Stimulated activated CD4-positive, alpha-beta T cell treated with anti-CD3 and anti-CD28 coated beads, Interleukin-15, amount 100 ng/mL, for 1 hour (primary cell): ENCODE measurements at regions not wholly inside any gene's neighbourhood (a gene's known extent, or its start where the extent isn't known, plus 50 kb on each side); places are given as distances from the start of the nearest gene placed in this dataset.
"Not testable (repeated sequence)": the region's sequence is repeated elsewhere in the genome, so short reads cannot be mapped to it uniquely, and the experiment has no call there.

ENCODE experiments used
- DNase-seq, 2 donors: peaks; one replicate each; pipeline ENCODE4 v3.0.0-alpha.2; 2020; ENCODE audit warnings: low read depth in 1 of 2, low spot score in 1 of 2

DNA sequence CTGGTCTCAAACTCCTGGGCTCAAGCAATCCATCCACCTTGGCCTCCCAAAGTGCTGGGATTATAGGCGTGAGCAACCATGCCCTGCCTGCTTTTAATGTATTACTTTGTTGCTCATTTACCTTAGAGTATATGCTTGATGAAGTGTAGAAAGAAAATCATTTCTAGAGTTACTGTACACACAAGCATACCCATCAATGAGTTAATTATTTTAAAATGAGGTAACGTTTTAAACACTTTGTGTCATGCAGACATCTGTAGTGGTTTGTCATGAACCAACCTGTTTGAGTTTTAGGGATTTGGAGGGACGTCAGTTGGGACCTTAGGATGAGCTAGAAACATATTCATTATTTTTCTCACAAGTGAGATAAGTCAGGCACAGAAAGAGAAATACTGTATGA lies 332.4 kb upstream of the IGF1R start:
- DNase-seq = no peak

DNA sequence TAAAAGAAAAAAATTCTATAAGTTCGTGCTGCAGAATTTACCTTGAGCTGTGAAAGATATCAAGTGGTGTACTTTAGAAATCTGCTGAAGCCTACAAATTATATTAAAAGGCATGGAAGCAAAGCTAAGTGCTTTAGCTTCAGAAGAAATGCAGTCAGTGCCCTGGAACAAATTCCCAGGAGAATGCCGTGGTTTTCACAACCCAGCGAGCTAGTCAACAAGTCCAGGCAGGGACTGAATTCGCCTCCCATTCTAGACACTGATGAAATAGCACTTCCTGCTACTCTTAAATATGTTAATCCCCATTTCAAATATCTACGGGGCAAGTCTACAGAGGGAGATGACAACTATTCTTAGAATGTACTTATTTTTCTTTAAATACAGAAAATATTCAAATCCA lies 326.4 kb upstream of the IGF1R start:
- no peak for DNase-seq

DNA sequence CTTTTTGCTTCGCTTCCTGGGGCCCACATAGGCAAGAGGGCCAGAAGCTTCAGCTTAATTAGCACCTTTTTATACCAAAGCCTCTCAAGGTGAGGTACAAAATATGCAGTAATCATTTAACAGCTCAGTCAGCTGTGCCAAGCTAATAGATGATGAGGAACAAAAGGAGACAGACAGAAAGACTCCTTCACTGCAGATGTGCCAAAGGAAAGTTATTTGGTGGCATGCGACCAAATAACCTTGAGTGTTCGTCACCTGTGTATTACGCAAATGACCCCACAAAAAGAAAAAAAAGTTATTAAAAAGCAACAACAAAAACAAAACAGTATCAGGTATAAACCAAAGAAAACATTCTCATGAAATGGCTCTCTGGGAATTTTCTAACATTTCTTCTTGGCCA lies 325.8 kb upstream of the IGF1R start:
- no peak for DNase-seq

DNA sequence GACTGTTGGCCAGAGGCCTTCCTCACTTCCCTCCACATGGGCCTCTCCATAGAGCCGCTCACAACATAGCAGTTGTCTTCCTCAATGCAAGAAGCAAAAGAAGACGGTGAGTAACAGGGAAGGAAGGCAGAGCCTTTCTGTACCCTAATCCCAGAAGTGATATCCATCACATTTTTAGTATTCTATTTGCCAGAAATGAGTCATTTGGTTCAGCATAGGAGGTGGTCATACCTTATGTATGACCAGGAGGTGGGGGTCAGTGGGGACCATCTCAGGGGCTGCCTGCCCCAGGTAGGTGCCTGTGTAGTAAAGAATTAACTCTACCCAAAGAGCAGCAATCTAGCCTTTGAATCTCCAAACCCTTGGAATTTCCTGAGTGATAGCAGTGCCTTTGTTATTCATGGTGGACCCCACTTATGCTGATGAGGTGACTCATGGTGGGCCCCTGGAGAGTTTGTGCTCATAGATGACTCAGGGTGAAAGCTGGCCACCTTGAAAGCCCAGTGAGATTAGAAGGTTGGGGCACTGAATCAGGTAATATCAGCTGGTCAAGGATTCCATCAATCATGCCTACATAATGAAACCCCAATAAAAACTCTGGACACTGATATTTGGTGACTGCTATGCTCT lies 323.9 kb upstream of the IGF1R start:
- DNase-seq = no peak

DNA sequence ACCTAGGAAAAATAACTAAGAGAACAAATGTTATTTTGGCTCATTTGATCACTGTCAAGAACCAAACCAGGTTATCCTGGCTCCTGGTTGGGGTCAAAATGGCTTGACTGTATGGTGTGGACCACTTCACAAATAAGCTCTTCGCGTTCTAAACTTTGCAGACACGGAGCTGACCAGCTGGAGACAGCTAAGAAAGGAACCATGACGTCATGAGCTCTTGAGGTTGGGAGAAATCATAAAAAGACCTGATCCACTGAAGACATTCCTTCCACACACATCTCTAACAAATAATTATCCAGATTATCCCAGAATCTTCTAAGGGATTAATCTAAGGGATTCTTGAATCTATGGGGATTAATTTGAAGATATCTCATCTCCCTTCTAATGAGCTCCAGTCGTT lies 321.5 kb upstream of the IGF1R start:
- no peak for DNase-seq

DNA sequence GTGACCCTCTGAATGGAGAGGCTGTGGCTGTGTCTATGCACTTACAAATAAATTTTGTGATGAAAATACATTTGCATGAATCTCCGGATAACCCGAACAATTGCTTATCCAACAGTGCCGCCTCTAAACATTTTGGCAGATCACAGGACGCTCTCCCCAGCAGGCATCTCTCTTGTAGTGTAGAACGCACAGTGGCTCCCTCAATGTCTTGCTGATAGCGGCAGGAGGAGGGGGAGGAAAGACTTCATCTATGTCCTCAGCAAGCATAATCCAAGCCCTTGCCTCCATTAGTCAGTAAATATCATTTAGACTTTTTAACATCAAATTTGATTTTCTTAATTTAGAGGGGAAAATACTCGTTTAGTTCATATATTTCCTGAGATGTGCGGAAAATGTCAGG lies 318.1 kb upstream of the IGF1R start:
- no peak for DNase-seq

DNA sequence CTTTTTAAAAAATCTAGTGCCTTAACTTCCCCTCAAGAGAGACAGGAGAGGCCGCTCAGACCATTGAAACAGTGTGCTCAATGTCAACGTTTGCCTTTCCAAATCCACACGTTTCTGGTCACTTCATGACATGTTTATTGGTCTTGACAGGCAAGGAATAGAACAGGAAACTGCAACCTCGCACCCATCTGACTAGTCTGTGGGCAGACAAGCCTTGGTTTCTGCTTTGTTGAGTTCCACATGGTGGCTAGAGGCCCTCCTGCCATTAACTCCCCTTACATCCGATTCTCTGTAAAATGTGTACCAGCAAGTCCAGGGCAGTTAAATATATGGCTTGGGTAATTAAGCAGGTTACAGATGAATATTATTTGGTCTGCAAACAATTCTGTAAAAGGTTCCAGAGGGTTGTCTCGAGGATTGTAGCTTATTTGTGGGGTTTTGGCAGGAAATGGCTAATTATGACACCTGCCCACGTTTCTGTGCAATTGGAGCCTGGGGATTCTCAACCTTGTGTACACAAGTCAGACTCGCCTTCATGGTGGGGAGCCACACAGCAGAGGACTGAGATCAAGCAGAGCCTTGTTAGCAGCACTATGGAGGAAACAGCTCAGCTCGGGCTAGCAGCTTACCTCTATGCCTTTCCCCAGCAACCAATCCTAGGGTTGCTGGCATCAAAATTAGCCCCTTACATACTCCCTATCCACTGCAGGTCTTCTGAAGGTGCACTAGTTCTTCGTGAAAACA lies 317.5 kb upstream of the IGF1R start:
- no peak for DNase-seq

DNA sequence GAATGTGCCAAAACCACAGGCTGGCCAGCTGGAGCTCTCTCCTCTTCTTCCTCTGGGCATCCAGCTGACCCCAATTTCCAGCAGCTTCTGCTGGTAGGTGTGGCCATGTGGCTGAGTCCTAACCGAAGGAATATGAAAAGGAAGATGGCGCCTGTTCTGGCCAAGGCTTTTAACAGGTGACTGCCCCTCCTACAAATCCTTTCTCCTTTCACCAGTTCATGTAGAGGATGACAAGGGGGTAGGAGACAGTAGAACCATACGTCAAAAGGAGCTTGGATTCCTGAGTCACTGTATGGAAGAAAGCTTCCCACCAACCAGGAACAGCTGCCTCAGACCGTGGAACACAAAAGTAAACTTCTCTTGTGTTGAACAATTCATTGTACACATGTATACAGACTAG lies 316.7 kb upstream of the IGF1R start:
- no peak for DNase-seq

DNA sequence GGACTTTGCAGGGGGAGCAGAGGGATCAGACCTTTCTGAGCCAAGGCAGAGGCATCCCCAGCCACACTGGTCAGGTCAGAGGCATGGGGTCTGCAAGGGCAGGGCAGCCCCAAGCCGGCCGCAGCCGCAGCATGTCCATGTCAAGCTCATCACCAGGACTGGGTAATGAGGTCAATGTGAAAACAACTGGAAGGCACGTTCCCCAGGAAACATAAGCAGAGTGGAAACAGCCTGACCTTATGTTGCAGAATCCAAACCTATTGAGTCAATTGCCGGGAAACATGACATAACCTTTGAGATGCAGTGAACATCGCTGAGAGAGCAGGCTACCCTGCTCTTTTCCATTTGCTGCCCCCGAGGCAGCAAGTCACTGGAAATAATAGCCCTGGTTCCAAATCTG lies 315.1 kb upstream of the IGF1R start:
- no peak for DNase-seq

DNA sequence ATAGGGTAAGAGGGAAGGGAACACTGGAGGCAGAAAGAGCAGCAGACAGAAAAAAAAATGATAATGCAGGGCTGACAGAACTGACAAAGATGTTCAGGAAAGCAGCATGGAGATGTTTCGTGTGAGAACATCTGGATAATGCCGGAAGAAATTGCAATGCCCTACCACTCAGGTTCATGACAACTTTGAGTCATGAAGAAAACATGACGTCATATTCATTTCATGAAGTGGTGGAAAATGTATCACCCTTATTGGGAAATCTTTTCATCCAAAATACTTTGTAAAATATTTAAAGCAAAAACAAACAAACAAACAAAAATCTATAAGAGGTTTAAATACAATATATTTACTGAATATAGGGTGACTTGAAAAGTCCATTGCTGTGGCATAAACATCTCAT lies 305.4 kb upstream of the IGF1R start:
- DNase-seq = no peak

DNA sequence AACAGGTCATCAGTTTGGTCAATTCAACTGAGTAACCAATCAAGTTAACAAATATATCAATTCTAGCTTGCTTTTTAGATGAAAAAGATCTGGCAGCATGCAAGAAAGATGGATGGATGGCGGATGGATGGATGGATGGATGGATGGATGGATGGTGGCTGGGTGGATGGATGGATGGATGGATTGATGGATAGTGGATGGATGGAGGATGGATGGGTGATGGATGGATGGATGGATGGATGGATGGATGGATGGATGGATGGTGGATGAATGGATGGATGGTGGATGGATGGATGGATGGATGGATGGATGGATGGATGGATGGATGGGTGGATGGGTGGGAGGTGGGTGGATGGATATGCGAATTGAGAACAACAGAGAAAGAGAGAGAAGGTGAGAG lies 303.7 kb upstream of the IGF1R start:
- no peak for DNase-seq

DNA sequence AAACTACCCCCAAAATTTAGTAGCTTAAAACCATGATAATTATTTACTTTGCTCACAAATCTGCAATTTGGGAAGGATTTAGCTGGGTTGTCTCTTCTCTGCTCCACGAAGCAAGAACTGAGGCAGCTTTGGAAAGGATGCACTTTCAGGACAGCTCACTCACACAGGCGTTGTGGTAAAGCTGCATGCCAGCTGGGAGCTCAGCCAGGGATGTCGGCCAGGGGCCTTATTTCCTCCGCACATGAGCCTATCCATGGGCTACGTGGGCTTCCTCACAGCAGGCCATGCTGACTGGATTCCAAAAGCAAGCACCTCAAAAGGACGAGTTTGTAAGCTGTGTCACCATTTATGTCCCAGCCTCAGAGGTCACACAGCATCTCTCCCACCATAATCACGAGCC lies 301.3 kb upstream of the IGF1R start:
- DNase-seq = no peak

DNA sequence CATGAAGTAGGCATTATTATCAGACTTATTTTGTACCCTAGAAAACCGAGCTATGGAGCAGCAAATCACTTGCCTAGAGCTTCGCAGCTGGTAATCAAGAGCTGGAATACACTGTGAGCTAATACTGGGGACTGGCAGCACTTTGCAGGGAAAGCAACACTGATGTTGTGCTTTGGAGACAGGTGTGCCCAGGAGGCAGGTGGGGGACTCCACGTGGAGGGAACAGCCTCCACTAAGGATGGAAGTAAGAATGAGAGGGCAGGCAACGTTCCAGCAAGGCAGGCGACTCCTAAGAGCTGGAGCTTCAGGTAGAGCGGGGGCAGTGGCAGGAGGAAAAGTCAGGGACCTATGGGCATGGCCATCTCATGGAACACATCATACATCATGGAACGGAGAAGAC lies 300.5 kb upstream of the IGF1R start:
- no peak for DNase-seq

DNA sequence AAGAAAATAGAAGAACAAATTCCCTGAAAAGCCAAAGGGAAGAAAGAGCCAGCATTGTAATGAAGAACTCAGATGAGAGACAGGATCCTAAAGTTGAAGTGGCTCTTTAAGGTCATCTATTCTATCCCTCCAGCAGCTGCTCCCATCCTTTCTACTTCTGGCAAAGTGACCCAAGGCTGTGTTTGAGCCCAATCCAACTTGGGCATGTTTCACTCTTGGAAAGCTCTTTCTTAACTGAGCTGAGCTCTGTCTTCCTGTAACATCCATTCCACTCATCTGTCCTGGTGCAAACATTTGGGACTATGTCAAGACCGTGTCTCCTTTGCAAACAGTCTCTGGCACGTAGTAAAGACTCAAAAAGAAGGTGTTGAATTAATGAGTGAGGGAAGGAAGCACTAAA lies 298.1 kb upstream of the IGF1R start:
- no peak for DNase-seq

DNA sequence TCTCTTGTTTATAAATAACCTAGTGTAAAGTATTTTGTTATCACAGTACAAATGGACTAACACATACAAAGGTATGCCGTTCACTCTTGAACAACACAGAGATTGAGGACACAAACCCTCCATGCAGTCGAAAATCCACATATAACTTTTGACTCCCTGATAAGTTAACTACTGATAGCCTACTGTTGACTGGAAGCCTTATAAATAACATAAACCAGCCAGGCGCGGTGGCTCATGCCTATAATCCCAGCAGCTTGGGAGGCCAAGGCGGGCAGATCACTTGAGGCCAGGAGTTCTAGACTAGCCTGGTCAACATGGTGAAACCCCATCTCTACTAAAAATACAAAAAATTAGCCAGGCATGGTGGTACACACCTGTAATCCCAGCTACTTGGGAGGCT lies 290.1 kb upstream of the IGF1R start:
- DNase-seq = not testable (repeated sequence)

DNA sequence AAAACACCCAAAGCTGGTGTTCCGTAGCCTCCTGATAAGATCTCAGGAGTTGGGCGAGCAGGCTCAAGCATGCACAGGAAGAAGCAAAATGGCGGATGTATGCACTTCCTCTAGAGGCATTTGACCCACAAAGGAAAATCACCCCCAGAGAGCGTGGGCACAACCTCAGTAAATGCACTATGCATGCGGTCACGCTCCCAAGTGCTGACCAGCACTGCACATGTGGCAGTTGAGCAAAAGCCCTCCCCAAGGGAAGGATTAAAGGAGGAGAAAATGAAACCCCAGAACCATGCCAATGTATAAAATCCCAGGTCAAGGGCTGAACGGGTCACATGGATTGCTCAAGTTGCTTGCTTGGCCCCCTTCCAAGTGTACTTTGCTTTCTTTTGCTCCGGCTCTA lies 289.4 kb upstream of the IGF1R start:
- DNase-seq = no peak

DNA sequence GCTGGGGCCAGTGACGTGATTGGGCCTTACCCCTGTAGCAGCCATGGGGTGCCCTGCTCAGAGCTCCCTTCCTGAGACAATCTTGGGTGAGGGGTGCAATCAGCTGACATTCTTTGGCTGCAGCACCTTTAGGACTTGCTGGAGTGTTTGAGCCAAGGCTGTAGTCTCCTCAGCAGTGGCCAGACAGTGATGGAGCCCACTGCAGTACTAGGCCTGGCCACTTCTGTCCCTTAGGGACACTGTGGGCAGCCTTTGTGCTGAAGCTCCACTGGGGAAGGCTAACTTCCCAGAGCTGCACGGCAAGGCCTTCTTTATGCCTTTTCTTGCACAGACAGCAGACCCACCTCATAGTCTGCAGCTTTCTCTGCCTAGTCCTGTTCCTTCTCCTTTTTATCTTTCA lies 284.9 kb upstream of the IGF1R start:
- no peak for DNase-seq

DNA sequence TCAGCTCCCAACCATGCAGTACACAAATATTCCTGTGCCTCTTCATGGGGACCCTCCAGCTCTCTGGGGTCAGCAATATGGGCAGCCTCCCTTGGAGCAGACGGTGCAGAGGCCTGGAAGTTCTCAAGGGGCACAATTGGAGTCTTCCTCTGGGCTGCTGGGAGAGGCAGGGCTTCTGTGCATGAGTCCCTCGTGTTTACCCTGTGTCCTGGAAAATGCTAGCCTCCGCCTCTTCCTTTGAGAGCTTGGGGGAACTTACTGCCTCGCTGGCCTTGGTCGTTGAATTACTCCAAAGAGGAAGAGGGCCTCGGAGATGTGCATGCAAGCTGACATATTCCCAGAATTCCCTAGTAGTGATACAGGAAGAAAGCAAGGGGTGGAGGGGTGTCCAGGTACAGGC lies 284.4 kb upstream of the IGF1R start:
- DNase-seq = no peak

DNA sequence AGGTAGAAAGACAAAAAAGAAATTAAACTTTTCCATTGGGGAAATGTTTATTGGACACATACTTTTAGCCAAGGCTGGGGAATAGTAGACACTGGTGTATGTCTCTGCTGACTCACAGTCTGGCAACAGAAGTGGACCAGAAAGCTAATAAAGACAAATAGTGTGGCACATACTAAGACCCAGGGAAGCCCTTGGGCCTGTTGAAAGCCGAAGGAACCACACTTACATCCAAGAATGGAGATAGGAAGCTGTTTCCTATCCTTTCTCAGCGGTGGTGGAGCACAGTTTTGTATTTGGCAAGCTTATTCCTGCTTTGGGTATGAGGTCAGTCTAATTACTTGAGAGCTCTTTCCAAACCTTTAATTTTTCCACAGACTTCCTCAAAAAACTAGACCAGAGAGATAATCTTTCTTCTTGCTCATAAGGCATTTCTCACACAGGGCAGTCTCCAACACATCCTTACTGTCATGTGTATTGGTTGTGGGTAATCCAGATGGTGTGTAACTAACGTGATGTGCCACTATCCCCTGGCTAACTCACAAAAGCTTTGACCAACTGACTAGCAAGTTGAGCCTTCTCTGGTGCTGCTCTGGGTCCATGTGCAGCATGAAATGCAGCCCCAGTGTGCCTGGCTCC lies 279.1 kb upstream of the IGF1R start:
- DNase-seq = no peak

DNA sequence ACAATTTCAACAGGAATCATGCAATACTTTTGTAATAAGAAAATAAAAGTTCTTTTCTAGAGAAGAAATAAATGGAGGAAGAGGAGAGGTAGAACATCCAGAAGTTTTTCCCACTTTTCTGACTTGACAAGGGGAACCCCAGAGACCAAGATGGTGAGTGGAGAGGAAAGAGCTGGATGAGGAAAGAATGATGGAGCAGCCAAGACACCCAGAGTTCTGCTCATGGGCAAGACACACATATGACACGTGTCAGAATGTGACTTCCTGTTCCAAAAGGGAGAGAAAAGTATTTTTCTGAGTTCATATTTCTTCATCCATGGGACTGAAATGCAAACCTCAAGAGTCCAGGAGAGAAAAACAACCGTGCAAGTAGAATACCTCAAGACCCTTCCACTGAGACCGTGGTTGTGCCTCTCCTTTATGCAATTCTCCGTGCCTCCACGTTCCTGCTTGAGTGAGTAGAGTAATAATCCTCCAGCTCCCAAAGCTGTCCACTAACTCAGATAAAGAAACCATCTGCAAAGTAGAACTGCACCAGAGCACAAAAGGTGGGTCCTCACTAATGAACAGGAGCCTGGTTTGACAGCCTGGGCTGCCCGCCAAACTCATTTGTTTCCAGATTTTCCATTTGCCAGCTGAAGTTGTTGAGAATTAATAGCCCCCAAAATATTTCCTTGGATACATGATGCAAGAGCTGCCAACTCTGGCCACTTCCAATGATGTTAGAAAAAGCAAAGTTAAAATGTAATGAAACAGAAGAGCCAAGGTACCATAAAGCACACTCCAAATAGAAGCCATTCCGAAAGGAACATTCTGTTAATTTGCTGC lies 272.6 kb upstream of the IGF1R start:
- DNase-seq = no peak

DNA sequence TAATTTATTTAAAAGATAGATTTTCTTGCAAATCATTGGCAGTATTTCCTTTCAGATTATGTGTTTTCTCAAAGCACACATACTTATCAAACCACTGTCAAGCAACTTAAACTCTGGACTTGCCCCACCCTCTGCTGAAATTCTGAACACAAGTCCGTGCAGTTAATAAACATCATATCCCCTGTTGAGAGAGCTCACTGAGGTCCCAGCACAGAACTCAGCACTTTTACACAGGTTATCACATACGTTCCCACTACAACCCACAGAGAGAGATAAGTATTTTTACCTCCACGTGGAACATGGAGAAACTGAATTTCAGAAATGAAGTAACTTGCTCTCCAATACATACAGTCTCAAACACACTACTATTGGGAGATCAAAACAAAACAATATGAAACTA lies 267.6 kb upstream of the IGF1R start:
- no peak for DNase-seq

DNA sequence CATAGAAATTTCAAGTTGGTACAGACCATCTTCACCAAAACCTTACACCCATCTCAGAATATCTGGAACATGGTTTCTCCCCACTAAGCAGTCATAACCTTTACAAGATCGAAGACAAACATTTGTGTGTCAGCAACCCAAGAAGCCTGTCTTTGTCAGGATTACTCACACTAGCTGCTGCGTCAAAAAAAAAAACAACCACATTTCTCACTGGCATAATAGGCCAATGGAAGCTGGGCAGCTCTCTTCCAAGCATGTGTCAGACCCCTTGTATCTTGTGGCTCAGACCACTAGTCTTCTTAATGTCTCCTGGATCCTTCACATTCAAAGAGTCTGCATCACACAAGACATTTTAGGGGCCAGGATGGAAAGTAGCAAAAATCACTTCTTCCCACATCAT lies 266.9 kb upstream of the IGF1R start:
- DNase-seq = no peak
